B cell (primary cell): ENCODE measurements at regions not wholly inside any gene's neighbourhood (a gene's known extent, or its start where the extent isn't known, plus 50 kb on each side); places are given as distances from the start of the nearest gene placed in this dataset.

Experiments used
- ATAC-seq: fragments of 200-7000 bp; cut with Tn5 transposase; one replicate; pipeline ENCODE4 v1.10.0; 2021; ENCODE audit warnings: low read depth, mild to moderate bottlenecking, moderate number of reproducible peaks, moderate library complexity
- CTCF ChIA-PET: fragments of 350-600 bp; sonication (Branson Sonifier 250); formaldehyde crosslinking; loops from one replicate; lab custom pipeline; 2021; ENCODE audit warnings: antibody characterized with exemption, inconsistent platforms; lab: Charles Lee
- POLR2A ChIA-PET: fragments of 350-600 bp; sonication (Branson Sonifier 250); formaldehyde crosslinking; loops from one replicate; lab custom pipeline; 2021; ENCODE audit warnings: antibody characterized with exemption; lab: Charles Lee
- DNase-seq: peaks from one replicate; pipeline ENCODE4 v3.0.0; 2013
- H2AFZ ChIP-seq: 2 replicates; pipeline ENCODE4 v1.6.1; 2012; ENCODE audit warnings: mild to moderate bottlenecking, low read depth, low read length; ENCODE audit not compliant: insufficient read depth, poor library complexity, severe bottlenecking
- H3K27ac ChIP-seq, 2 donors: 1 replicate in 1 of 2; 2 replicates in 1 of 2; pipeline ENCODE4 v1.5.1; 2012 to 2013; ENCODE audit warnings: low read length in 2 of 2, mild to moderate bottlenecking in 2 of 2, moderate library complexity in 1 of 2
- H3K27me3 ChIP-seq, 4 experiments: fragments of 200-600 bp in 1 of 4; sonication (generic) in 1 of 4; replicated peaks in 1 of 4; 1 replicate in 2 of 4; 2 replicates in 2 of 4; pipeline versions ENCODE4 v1.6.1 to v1.7.0; 2013 to 2016; ENCODE audit warnings: low read length in 3 of 4, mild to moderate bottlenecking in 2 of 4, mixed read lengths in 1 of 4, moderate library complexity in 1 of 4; ENCODE audit not compliant: insufficient read depth in 4 of 4, control insufficient read depth in 3 of 4; ENCODE audit errors: control extremely low read depth in 1 of 4
- H3K36me3 ChIP-seq, 2 experiments: replicated peaks in 1 of 2; 1 replicate in 1 of 2; 2 replicates in 1 of 2; pipeline versions ENCODE4 v1.6.1 to v1.7.1; 2013; ENCODE audit warnings: low read length in 1 of 2; ENCODE audit not compliant: insufficient read depth in 2 of 2, control insufficient read depth in 1 of 2; ENCODE audit errors: control extremely low read depth in 1 of 2, extremely low read depth in 1 of 2
- H3K4me1 ChIP-seq, 2 donors: fragments of 200-600 bp in 1 of 2; sonication (generic) in 1 of 2; 1 replicate in 1 of 2; 2 replicates in 1 of 2; pipeline versions ENCODE4 v1.5.1 to v1.6.1; 2013 to 2017; ENCODE audit warnings: low read length in 2 of 2; ENCODE audit not compliant: control insufficient read depth in 2 of 2, insufficient read depth in 2 of 2
- H3K4me2 ChIP-seq: replicated peaks from 2 replicates; pipeline ENCODE3; 2012; ENCODE audit warnings: mild to moderate bottlenecking, low read depth, low read length; ENCODE audit not compliant: poor library complexity, severe bottlenecking
- H3K4me3 ChIP-seq, 5 experiments: fragments of 200-600 bp in 1 of 5; sonication (generic) in 1 of 5; 1 replicate in 3 of 5; 2 replicates in 2 of 5; pipeline versions ENCODE4 v1.5.1 to v1.7.0; 2011 to 2016; ENCODE audit warnings: low read length in 4 of 5, mild to moderate bottlenecking in 4 of 5, low read depth in 2 of 5, control low read depth in 1 of 5, moderate library complexity in 1 of 5; ENCODE audit not compliant: insufficient read depth in 1 of 5; ENCODE audit errors: control extremely low read depth in 1 of 5, extremely low read depth in 1 of 5
- H3K79me2 ChIP-seq: fragments of 200-600 bp; sonication (generic); one replicate; pipeline ENCODE4 v1.6.0; 2016; ENCODE audit warnings: low read length; ENCODE audit not compliant: control insufficient read depth, insufficient read depth
- H3K9ac ChIP-seq: fragments of 200-600 bp; sonication (generic); 2 replicates; pipeline ENCODE4 v1.6.1; 2017; ENCODE audit warnings: mild to moderate bottlenecking, low read length, moderate library complexity
- H3K9me3 ChIP-seq, 3 donors: one replicate each; pipeline versions ENCODE4 v1.6.1 to v1.7.1; 2013; ENCODE audit warnings: low read length in 2 of 3; ENCODE audit not compliant: control insufficient read depth in 2 of 3, insufficient read depth in 1 of 3; ENCODE audit errors: control extremely low read depth in 1 of 3
- H4K20me1 ChIP-seq: 2 replicates; pipeline ENCODE4 v1.6.0; 2012; ENCODE audit warnings: mild to moderate bottlenecking, low read length; ENCODE audit not compliant: insufficient read depth, control insufficient read depth, poor library complexity, severe bottlenecking
- H3K27ac Mint-ChIP-seq: one replicate; pipeline ENCODE4 v1.8.0; 2021; ENCODE audit warnings: mixed read lengths
- H3K27me3 Mint-ChIP-seq: one replicate; pipeline ENCODE4 v1.8.0; 2021; ENCODE audit warnings: mixed read lengths
- H3K4me1 Mint-ChIP-seq: one replicate; pipeline ENCODE4 v1.8.0; 2021; ENCODE audit warnings: mixed read lengths
- H3K4me3 Mint-ChIP-seq: one replicate; pipeline ENCODE4 v1.8.0; 2021; ENCODE audit warnings: mixed read lengths
- H3K9me3 Mint-ChIP-seq: one replicate; pipeline ENCODE4 v1.8.0; 2022; ENCODE audit warnings: mixed read lengths; ENCODE audit not compliant: insufficient read depth
- CTCF ChIP-seq: fragments of 200-600 bp; IDR thresholded peaks from one replicate; pipeline ENCODE4 v1.8.0; 2022; ENCODE audit warnings: antibody characterized with exemption, mild to moderate bottlenecking
- EZH2 ChIP-seq: IDR thresholded peaks from 2 replicates; pipeline ENCODE4 v1.6.1; 2012; ENCODE audit warnings: borderline replicate concordance, low read depth, mild to moderate bottlenecking, moderate library complexity, low read length; ENCODE audit not compliant: insufficient read depth, poor library complexity, severe bottlenecking
- WGBS: methylation state at CpG from one replicate; pipeline ENCODE4 v1.1.5; 2013; ENCODE audit warnings: missing lambda C conversion rate; ENCODE audit not compliant: insufficient coverage; 5-methylcytosine and 5-hydroxymethylcytosine counted together
- intact Hi-C: fragments of 100-400 bp; cut with micrococcal nuclease; formaldehyde crosslinking; loops from one replicate; pipeline ENCODE4 v1.10.0; 2022

GRCh38 chr20:56802805-56803204 lies 173.7 kb downstream of the TFAP2C start:
- 92% methylated on average over 20 of the region's 20 CpGs for WGBS
- H3K9me3 ChIP-seq = peaks cover 0 to 7% (median 0%) of the 10 kb centered on the region in 3 donors
- CTCF ChIA-PET = no interaction called here
- Mint-ChIP-seq H3K27me3 (peaks cover 10% of the 10 kb centered on the region), H3K4me1 (no peaks in the 10 kb centered on the region), H3K9me3 (peaks cover 3% of the 10 kb centered on the region), H3K27ac (no peak overlapping the region), H3K4me3 (no peak overlapping the region)
- POLR2A ChIA-PET = no interaction called here
- no peak overlapping the region for H3K9ac ChIP-seq
- H2AFZ ChIP-seq = no peak overlapping the region
- no peaks in the 10 kb centered on the region for H4K20me1 ChIP-seq
- ATAC-seq = no peak
- DNase-seq = no peak
- no peaks in the 10 kb centered on the region for H3K4me1 ChIP-seq
- no peak overlapping the region for H3K27ac ChIP-seq
- no peak overlapping the region for H3K4me2 ChIP-seq
- peaks cover 0 to 7% (median 0%) of the 10 kb centered on the region in 4 experiments for H3K27me3 ChIP-seq
- H3K4me3 ChIP-seq = no peak overlapping the region
- intact Hi-C loops = no loop called here
- TF ChIP-seq EZH2 (no peak), CTCF (no peak)
- no peaks in the 10 kb centered on the region for H3K79me2 ChIP-seq
- H3K36me3 ChIP-seq = no peaks in the 10 kb centered on the region

GRCh38 chr20:56805313-56805712 lies 176.2 kb downstream of the TFAP2C start:
- POLR2A ChIA-PET = no interaction called here
- DNase-seq (no peak), ATAC-seq (no peak)

More at GRCh38 chr20:56805313-56805712, 176.2 kb downstream of the TFAP2C start:
- TF ChIP-seq CTCF = no peak
- TF ChIP-seq EZH2 = no peak
- Histone ChIP-seq H3K79me2 (no peaks in the 10 kb centered on the region), H3K9ac (no peak overlapping the region), H3K4me1 (no peaks in the 10 kb centered on the region), H3K4me3 (no peak overlapping the region), H2AFZ (no peak overlapping the region), H3K27ac (no peak overlapping the region), H3K4me2 (no peak overlapping the region), H4K20me1 (no peaks in the 10 kb centered on the region), H3K27me3 (peaks cover 0 to 11% (median 0%) of the 10 kb centered on the region in 4 experiments), H3K36me3 (no peaks in the 10 kb centered on the region), H3K9me3 (peaks cover 0 to 19% (median 0%) of the 10 kb centered on the region in 3 donors)
- H3K4me1 Mint-ChIP-seq = no peaks in the 10 kb centered on the region
- no peaks in the 10 kb centered on the region for H3K9me3 Mint-ChIP-seq
- intact Hi-C loops = no loop called here
- H3K27ac Mint-ChIP-seq = no peak overlapping the region
- CTCF ChIA-PET = no interaction called here
- H3K4me3 Mint-ChIP-seq = no peak overlapping the region
- WGBS = no CpG with 5 or more reads among the region's 4 CpGs
- H3K27me3 Mint-ChIP-seq = peaks cover 19% of the 10 kb centered on the region
